LoVo (cell line): ENCODE measurements at regions not wholly inside any gene's neighbourhood (a gene's known extent, or its start where the extent isn't known, plus 50 kb on each side); places are given as distances from the start of the nearest gene placed in this dataset.

Experiments
- DNase-seq: peaks from one replicate; pipeline ENCODE4 v3.0.0-alpha.2; 2016; ENCODE audit warnings: low spot score

DNA sequence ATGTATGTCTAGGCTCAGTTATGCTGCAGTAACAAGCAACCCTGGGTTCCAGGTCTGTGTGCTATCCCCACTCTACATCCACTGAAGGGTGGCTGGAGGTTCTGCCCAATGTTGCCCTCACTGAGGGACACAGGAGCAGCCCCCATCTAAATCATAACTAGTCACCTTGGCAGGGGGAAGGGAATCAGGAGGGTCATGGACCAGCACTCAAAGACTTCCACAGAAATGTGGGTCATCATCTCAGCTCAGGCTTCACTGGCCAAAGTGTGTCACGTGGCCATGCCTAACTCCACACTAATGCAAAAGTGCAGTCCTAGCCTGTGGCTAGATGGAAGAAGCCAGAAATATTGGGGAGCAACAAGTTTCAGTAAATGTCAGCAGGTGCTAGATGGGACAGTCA, 137.3 kb upstream of the ZNF507 start:
- no peak for DNase-seq

DNA sequence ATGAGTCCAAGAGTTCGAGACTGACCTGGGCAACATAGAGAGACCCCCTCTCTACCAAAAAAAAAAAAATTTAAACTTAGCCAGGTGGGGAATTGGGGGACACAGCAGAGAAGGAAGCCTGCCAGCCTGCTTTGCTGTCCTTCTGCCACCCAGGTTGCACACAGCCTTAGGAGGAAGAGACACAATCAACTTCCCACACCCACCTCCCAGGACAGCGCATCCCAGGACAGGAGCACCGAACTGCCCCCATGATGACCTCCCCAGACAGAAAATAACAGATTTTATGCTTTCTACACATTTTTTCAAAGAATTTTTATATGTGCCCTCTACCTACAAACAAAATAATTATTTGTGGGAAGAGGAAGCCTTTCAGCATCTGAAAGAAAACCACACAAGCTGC, 126.0 kb upstream of the ZNF507 start:
- no peak for DNase-seq

DNA sequence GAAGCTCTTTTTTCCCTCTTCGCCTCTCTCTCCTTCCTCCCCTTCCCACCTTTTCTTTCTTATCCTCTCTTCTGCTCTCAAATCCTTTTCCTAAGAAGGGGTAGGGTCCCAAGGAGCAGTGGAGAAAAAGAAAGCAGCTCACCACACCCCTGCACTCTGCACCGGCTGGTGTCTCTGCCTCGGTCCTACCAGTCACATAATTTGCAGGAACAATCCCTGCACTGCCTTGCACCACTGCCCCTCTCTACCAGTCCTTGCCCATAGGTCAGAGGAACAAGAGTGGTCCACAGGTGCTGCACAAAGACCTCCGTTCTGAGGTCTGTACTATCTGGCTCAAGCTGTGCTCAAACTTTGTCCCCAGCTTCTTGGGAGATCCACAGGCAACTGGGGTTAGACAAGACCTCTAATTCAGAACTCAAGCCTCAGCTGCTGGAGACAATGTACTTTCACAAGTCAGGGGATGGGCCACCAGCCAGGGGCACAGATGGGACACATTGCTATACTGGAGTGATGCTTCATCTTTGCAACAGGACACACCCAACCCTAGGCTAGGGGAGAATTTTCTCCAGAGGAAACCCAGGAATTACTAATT, 125.4 kb upstream of the ZNF507 start:
- DNase-seq = no peak

DNA sequence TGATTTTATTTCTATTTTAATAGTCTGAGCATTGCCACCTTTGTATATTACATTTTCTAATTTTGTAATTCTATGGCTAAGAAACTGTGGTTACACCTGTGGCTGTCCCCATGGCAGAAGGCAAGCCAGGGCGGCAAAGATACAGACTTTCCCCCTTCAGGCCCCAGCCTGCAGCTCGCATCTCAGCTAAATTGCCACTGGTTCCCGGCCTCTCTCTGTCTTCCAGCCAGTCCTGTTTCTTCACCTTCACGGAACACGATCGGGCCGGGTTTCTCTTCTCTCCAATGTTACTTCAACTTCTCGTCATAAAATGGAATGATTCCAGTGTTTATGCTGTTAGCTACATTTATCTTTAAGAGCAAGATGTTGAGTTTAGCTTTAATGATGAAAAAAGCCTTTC, 124.5 kb upstream of the ZNF507 start:
- DNase-seq = no peak

DNA sequence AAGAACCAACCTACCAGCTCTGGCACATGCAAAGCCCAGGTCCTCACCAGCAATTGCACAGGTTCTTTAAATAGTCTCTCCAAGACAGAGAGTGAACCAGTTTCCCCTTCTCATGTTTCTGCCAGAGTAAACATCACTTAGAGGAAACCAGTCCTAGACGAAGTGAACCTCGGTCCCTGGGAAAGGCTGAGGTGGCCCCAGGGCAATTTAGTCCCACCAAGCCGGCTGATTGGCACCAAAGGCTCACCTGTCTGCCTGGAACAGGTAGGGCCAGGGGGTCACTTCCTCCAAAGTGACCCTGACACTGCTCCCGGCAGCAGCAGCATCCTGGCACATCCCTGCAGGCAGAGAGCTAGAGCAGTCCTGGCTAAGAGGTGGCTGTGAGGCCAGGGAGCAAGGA, 122.9 kb upstream of the ZNF507 start:
- no peak for DNase-seq

DNA sequence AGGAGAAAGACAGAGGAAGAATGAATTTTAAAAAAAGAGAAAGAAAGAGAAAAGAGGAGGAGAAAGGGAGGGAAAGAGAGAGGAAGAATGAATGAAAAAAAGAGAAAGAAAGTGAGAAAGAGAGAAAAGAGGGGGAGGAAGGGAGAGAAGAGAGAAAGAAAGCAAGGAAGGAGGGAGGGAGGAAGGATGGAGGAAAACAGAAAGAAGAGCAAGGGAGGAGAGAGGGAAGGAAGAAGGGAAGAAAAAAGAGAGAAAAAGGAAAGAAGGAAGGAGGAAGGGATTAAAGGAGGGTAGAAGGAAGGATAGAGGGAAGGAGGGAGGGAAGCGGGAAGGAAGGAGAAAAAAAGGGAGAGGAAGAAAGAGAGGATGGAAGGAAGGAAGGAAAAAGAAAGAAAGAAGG, 122.3 kb upstream of the ZNF507 start:
- DNase-seq = no peak

DNA sequence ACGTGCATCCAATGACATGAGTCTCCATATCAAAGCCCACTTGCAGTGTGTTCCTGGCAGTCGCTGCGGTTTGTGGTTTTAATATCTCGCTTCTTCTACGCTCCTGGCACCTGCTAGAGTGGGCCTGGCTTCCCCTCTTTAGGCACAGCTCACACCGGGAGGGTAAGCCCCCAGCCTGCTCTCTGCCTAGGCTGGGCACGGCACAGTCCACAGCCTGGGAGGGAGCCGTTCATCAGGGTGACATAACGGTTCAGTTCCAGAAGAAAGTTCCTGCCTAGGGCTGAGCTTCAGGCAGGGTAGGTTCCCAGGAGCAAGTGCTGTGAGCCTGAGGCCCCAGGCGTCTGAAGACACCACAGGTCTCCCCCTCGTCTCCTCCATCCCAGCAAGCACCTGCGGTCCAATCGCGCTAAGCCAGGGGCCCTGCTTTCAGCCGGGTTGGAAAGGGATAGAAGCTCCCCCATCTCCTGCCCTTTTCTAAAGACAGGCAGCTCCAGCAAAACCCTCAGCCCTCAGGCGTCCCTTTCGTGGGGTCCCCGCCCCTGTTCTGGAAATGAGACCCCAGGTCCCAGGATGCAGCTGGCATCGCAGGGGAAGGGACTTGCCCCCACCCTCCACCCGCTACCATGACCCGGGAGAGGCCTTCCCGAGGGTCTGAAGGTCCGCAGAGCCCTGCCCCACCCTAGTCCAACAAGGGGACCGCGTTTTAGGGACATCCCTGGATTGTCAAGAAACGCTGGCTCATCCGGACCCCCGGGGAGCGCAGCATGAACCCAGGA, 121.6 kb upstream of the ZNF507 start:
- DNase-seq = no peak

DNA sequence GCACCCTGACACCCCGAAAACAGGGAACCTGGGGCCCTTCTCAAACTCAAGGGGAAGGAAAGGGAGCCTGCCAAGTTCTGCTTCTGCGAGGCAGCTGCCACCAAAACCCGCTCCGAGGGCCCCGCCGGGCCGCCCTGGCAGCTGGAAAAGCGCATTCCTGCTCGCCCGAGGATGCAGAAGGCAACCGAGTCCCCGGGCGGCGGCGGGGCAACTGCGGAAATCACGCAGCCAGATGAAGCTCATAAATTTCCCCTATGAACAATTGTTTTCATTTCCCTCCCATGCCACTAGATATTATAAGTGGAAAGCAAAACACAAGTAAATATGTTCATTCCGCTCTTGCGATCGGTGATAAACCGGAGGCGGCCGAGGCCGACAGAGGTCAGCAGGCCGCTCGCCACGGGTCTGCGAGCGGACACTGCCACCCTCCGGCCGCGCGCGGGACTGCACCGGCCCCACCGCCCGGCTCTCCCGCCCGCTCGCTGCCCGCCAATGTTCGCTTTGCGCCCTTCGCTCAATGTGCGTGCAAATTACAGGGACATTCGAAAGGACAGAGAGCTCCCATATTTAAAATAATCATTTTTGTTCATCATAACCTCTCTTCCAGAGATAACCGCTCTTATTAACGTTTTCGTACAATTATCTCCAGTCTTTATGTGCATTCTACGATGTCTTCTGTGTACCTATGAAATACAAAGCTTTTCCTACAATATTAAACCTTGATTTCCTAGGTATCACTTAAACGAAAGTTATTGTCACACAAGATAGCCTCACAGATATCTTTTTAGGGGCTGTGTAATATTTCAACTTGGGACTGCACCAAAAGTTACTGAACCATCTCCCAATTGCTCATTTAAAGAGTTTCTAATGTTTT, 120.8 kb upstream of the ZNF507 start:
- no peak for DNase-seq

DNA sequence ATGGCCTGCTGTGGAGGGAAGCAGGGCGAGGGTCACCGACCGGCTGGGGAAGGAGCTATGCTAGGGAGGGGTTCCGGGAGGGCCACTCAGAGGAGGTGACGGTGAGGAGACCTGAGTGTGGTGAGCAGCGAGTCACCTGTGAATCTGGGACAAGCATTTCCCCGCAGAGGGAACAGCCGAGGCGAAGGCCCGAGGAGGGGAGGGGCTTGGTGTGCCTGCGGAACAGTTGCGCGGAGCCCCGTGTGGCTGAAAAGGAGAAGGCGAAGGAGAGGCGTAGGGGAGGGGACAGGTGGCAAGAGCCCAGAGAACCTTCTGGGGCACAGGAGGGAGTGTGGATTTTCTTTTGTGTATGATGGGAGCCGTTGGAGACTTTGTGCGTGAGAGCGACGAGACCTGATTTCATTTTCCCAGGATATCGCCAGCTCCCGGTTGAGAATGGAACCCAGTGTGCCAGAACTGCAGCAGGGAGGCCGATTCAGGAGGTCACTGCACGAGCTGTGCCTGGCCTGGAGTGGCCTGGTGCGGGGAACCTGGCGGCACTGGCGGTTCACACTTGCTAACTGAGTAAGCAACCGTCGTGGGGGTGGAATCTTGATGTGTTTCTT, 117.7 kb upstream of the ZNF507 start:
- no peak for DNase-seq

DNA sequence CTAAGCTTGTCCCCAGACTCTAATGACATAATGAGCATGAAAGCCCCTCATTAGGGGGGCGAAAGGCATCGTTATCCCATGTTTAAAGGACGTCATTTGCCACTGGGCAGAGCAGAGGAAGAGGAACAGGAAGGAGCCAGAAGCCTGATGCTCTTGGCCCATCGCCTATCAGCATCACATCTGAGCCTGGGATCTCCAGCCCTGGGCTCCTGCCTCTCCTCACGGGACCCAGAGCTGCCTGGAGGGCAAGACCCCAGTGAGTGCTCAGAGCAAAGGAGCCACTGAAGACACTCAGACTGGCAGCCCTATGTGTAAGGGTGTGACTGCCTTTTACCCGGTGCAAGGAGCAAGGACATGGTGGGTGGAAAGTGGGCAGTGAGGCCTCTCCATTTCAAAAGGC, 115.0 kb upstream of the ZNF507 start:
- DNase-seq = no peak

DNA sequence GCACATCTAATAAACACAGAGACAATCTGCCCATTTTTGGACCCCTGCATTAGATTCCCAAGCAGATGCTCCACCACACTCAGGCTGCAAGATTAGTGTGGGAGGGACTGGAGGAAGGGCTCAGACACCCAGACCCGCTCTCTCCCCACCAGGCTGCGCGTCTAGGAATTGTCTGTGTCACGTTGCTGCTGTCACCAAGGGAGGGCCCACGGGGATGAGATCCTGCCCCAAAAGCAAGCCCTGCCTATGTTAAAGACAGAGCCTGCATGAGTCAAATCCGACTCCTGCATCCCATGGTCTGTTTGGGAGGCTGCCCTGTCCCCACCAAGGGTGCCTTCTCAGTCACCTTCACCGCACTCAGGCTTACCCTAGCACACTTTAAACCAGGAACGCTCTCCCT, 114.4 kb upstream of the ZNF507 start:
- DNase-seq = no peak

DNA sequence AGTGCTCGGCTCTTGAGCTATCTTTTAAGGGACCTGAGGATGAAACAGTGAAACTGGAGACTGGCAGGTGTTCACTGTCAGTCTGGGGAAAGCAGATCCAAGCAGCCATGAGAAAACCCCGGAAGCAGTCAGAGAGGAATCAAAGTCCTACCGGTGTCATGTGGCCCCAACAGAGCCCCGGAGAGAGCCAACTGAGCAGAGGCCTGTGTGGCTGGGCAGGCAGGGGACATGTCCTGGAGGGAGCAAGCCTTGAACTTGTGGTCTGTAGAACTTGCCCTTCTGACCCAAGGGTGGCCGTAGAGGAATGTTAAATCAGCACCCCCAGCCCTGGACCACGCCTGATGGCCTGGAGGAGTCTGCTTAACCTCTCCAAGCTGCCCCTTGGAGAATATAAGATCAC, 113.7 kb upstream of the ZNF507 start:
- no peak for DNase-seq

DNA sequence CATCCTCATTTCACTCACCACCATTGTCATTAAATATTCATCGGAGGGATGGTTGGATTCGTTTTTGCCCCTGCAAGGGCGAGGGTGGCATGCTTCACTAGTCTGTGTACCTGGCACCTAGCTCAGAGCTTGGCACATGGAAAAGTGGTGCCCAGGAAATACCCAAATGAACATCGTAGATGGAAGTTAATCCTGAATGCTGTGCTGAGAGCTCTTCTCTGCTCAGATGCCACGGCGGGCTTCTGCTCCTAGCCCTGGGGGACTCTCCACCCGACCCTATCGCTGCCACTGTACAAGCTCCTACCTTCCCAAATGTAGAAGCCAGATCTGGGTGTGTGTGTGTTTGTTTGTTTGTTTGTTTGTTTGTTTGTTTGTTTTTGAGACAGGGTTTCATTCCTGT, 113.0 kb upstream of the ZNF507 start:
- DNase-seq = no peak

DNA sequence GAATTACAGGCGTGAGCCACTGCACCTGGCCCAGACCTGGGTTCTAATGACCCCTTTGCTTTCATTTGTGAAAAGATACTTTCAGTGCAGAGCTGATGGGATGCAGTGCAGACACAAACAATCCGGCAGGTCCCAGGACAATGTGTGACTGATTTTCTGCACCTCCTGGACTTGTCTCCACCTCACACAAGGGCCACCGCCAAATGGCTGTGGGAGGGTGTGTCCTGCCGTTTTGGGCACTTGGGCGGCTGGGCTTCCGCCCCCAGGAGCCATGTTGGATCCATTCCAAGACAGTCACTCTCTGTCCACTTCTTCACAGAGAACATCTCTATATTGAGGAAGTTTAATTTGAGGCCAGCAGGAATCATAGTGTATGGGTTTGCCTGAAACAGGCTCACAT, 112.3 kb upstream of the ZNF507 start:
- DNase-seq = no peak

DNA sequence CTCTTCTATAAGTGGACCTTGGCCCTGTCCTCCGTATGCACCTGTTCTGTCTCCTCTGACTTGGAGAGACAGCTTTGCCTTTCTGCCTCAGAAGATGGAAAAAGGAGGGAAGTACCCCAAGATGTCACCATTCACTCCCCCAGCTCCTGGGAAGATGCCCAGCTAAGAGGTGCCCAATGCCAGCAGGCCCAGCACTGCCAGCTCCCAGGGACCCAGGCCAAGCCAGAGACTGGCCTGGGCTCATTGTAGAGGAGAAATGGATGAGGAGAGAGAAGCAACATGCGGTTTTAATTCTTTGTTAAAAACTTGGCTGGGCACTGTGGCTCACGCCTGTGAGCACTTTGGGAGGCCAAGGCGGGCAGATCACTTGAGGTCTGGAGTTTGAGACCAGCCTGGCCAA, 111.5 kb upstream of the ZNF507 start:
- no peak for DNase-seq

DNA sequence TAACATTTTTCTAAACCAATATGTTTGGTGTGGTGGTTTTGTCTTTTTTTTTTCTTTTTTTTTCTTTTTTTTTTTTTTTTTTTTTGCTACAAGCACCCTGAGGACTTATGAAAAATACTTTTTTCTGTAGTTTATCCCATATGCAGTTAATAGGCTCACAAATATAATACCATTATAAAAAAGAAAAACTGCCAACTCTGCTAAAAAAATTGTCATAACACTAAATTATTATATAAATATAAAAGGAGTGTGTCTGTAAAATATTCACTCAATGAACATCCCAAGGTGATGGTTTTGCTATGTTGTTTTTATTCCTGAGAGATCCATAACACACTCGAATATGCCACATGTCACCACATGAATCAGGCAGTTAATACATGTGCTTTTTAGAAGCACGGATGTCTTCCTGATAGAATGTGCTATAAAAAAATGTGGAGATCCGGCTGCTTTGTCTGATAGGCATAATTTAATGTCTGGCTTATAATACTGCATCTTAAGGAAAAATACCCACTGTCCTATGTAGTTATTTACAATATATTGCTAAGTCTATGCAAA, 110.7 kb upstream of the ZNF507 start:
- DNase-seq = no peak

DNA sequence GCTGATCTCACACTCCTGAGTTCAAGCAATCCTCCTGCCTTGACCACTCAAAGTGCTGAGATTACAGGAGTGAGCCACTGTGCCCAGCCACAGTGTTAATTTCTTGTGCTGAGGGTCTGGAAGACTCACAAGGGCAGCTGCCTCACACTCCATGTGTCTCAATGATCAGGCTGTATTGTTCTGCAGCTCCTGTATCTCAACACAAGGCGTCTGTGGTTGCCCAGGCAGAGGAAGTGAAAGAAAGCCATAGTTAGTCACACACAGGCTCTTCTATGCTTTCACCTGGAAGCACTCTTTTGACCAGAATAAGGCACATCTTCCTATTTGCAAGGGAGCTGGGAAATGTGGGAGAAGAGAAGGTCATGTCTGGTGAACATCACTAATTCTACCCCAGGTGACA, 107.3 kb upstream of the ZNF507 start:
- DNase-seq = no peak

DNA sequence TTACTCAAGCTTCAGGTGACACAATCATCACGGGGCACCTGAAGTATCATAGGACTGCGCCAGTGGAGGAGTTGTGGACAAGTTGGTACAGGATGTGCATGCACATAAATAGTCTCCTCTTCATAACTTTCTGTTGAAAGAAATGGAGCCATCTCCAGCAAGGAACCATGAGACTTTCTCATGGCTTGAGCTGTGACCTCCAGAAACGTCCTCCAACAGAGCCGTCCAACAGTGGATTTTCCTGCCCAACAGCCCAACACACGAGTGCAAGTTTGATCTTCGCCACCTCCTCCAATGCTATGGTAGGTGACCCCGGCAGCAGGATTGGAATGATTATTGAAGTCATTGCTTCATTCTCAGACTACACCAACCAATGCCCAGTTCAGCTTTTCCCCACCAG, 105.1 kb upstream of the ZNF507 start:
- DNase-seq = no peak

DNA sequence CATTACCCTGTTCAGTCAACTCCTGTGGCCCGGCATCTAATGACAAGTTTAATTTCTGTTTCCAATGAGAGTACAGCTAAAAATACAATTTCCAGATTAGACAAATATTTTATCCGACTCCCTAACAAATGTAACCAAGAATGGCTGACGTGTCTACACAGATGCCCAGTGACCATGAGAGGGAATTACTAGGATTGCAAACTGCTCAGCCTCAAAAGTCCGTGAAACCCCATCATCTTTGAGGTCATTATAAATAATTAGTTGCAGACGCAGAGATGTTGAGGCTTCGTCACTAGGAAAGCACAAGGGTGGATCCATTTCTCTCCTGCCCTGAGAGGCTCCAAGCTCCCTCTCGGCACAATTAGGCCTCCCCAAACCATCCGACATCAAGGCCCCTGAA, 104.1 kb upstream of the ZNF507 start:
- no peak for DNase-seq

DNA sequence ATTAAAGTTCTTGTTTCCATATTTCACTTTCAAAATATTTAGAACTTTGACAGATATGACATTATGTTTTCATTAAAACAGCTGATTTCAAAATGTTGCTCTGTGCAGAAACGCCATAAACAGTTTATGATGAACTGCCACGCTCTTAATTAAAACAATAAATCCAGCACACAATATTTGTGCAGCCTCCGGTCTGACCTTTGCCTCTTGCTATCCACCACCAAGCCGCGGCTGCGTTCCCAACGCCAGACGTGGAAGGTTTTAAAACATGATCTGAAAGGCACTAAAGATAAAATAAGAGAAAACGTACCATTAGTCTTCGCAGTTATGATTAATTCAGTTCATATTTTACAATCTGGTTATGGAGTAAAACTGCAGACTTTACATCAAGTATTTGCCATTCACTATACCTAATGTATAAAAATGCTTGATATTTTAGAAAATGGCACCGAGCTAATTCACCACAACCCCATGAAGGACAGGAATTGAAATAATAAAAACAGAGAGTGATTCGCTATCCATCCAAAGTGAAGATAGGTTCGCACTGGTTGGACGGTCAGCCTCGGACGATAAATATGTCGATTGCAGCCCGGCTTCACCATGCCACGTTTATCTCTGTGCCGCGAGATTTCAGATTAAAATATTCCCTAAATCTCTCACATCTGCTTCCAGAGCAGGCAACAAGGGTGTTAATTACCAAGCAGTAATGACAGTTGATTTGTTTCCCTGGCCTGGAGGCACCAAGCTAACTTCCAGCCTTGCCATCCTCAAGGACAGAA, 103.3 kb upstream of the ZNF507 start:
- no peak for DNase-seq

DNA sequence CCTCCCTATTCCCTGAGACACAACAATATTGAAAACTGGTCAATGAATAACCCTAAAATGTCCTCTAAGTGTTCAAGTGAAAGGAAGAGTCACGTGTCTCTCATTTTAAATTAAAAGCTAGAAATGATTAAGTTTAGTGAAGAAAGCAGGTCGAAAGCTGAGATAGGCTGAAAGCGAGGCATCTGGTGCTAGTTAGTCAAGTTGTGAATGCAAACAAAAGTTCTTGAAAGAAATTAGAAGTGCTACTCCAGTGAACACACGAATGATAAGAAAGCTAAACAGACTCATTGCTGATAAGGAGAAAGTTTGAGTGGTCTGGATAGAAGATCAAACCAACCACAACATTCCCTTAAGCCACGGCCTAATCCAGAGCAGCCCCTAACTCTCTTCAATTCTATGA, 99.4 kb upstream of the ZNF507 start:
- no peak for DNase-seq
